HCT116 (cell line): ENCODE measurements at regions not wholly inside any gene's neighbourhood (a gene's known extent, or its start where the extent isn't known, plus 50 kb on each side); places are given as distances from the start of the nearest gene placed in this dataset.

Experiments
- ATAC-seq: fragments of 200-7000 bp; cut with Tn5 transposase; 2 replicates; pipeline ENCODE4 v1.9.1; 2020; ENCODE audit warnings: mild to moderate bottlenecking, moderate library complexity
- BruUV-seq: library from RNA; stranded (reverse); fragments of 400-500 nt; replicated peaks from 2 replicates; lab custom pipeline; 2021; lab: Mats Ljungman, UMichigan
- CTCF ChIA-PET: fragments of 300-600 bp; sonication (Branson Sonifier 250); formaldehyde crosslinking; loops from one replicate; lab custom pipeline; 2021; ENCODE audit warnings: antibody characterized with exemption; lab: Charles Lee
- POLR2A ChIA-PET: fragments of 300-600, 350-600 bp; sonication (Branson Sonifier 250); formaldehyde crosslinking; loops from one replicate; lab custom pipeline; 2021; ENCODE audit warnings: antibody characterized with exemption; lab: Charles Lee
- RAD21 ChIA-PET, 2 experiments: fragments of 300-600 bp; sonication (Branson Sonifier 250); formaldehyde crosslinking; loops; one replicate each; lab custom pipeline; 2023; ENCODE audit warnings: low total read pairs in 2 of 2; ENCODE audit not compliant: uncharacterized antibody in 2 of 2, unreplicated experiment in 2 of 2, low non-redundant PET in 1 of 2; lab: Charles Lee
- DNase-seq: peaks from one replicate; pipeline ENCODE4 v3.0.0-alpha.2; 2010; ENCODE audit warnings: low read depth, low spot score
- H2AFZ ChIP-seq: fragments of 200-600 bp; shearing (Covaris generic), sonication (generic); 2 replicates; pipeline ENCODE4 v1.6.1; 2017; ENCODE audit warnings: low read depth, mixed run types, mixed read lengths, antibody characterized with exemption, low read length; ENCODE audit not compliant: poor library complexity, severe bottlenecking
- H3K27ac ChIP-seq: 2 replicates; pipeline ENCODE4 v1.5.1; 2012; ENCODE audit warnings: low read depth, low read length
- H3K27me3 ChIP-seq: fragments of 200-600 bp; sonication (generic); 2 replicates; pipeline ENCODE4 v1.6.1; 2016; ENCODE audit warnings: mixed run types, low read length, mixed read lengths; ENCODE audit not compliant: insufficient read depth
- H3K36me3 ChIP-seq, 2 experiments: fragments of 200-500 bp in 1 of 2; fragments of 200-600 bp in 1 of 2; sonication (Bioruptor generic) in 1 of 2; sonication (generic) in 1 of 2; 2 replicates each; pipeline versions ENCODE4 v1.5.1 to v1.6.1; 2014 to 2016; ENCODE audit warnings: low read length in 2 of 2, inconsistent platforms in 1 of 2, mixed read lengths in 1 of 2, mixed run types in 1 of 2; ENCODE audit not compliant: insufficient read depth in 2 of 2, control insufficient read depth in 1 of 2
- H3K4me1 ChIP-seq, 2 experiments: fragments of 200-600 bp in 1 of 2; sonication (generic) in 1 of 2; 2 replicates each; pipeline versions ENCODE4 v1.5.1 to v1.6.1; 2012 to 2017; ENCODE audit warnings: low read length in 2 of 2, inconsistent platforms in 1 of 2, mild to moderate bottlenecking in 1 of 2, mixed read lengths in 1 of 2, mixed run types in 1 of 2, moderate library complexity in 1 of 2; ENCODE audit not compliant: insufficient read depth in 2 of 2, control insufficient read depth in 1 of 2
- H3K4me2 ChIP-seq: fragments of 200-600 bp; sonication (generic); 2 replicates; pipeline ENCODE4 v1.6.1; 2017; ENCODE audit warnings: mixed run types, low read length, mixed read lengths
- H3K4me3 ChIP-seq, 2 experiments: fragments of 200-600 bp in 1 of 2; sonication (generic) in 1 of 2; replicated peaks in 1 of 2; 2 replicates each; pipeline ENCODE4 v1.5.1; 2011 to 2016; ENCODE audit warnings: low read length in 2 of 2, control low read depth in 1 of 2, low read depth in 1 of 2, mild to moderate bottlenecking in 1 of 2, mixed read lengths in 1 of 2, mixed run types in 1 of 2
- H3K79me2 ChIP-seq: fragments of 200-600 bp; sonication (generic); 2 replicates; pipeline ENCODE4 v1.6.1; 2017; ENCODE audit warnings: mild to moderate bottlenecking, mixed run types, low read length, moderate library complexity, mixed read lengths; ENCODE audit not compliant: insufficient read depth
- H3K9ac ChIP-seq: fragments of 200-600 bp; sonication (generic); 2 replicates; pipeline ENCODE4 v1.6.1; 2016; ENCODE audit warnings: low read length, mixed read lengths
- H3K9me2 ChIP-seq: fragments of 200-600 bp; sonication (generic), shearing (Covaris generic); 2 replicates; pipeline ENCODE4 v1.6.1; 2017; ENCODE audit warnings: mixed run types, mild to moderate bottlenecking, moderate library complexity; ENCODE audit not compliant: insufficient read depth
- H3K9me3 ChIP-seq, 2 experiments: fragments of 200-500 bp in 1 of 2; fragments of 200-600 bp in 1 of 2; sonication (Bioruptor generic) in 1 of 2; sonication (generic) in 1 of 2; 2 replicates each; pipeline ENCODE4 v1.6.1; 2014 to 2017; ENCODE audit warnings: low read length in 2 of 2, mixed read lengths in 2 of 2, inconsistent platforms in 1 of 2, low read depth in 1 of 2, mild to moderate bottlenecking in 1 of 2, mixed run types in 1 of 2, moderate library complexity in 1 of 2; ENCODE audit not compliant: control insufficient read depth in 1 of 2, insufficient read depth in 1 of 2
- H4K20me1 ChIP-seq: fragments of 200-600 bp; sonication (generic), shearing (Covaris generic); 2 replicates; pipeline ENCODE4 v1.6.1; 2017; ENCODE audit warnings: mixed run types, mild to moderate bottlenecking, moderate library complexity; ENCODE audit not compliant: insufficient read depth
- ATF3 ChIP-seq: IDR thresholded peaks from 2 replicates; pipeline ENCODE4 v1.6.1; 2012
- CTCF ChIP-seq, 3 experiments: fragments of 200-600 bp in 1 of 3; sonication (generic) in 1 of 3; IDR thresholded peaks in 2 of 3; conservative IDR thresholded peaks in 1 of 3; 2 replicates each; pipeline ENCODE4 v1.5.1; 2012 to 2017; ENCODE audit warnings: low read depth in 2 of 3, low read length in 2 of 3, antibody characterized with exemption in 1 of 3, borderline replicate concordance in 1 of 3, control low read depth in 1 of 3, mild to moderate bottlenecking in 1 of 3, mixed read lengths in 1 of 3, mixed run types in 1 of 3, moderate library complexity in 1 of 3; ENCODE audit not compliant: insufficient read depth in 1 of 3
- EGR1 ChIP-seq: IDR thresholded peaks from 2 replicates; pipeline ENCODE4 v1.6.1; 2012; ENCODE audit warnings: low read depth
- ELF1 ChIP-seq: IDR thresholded peaks from 2 replicates; pipeline ENCODE4 v1.6.1; 2012; ENCODE audit warnings: low read depth, borderline replicate concordance
- EZH2 ChIP-seq: fragments of 200-600 bp; sonication (generic); IDR thresholded peaks from 2 replicates; pipeline ENCODE4 v1.6.1; 2017; ENCODE audit warnings: antibody characterized with exemption, mixed run types
- FOSL1 ChIP-seq: IDR thresholded peaks from 2 replicates; pipeline ENCODE4 v1.6.1; 2012; ENCODE audit warnings: low read depth
- JUND ChIP-seq: IDR thresholded peaks from 2 replicates; pipeline ENCODE4 v1.6.1; 2012
- MAX ChIP-seq: IDR thresholded peaks from 2 replicates; pipeline ENCODE4 v1.6.1; 2012
- POLR2A ChIP-seq: IDR thresholded peaks from 2 replicates; pipeline ENCODE4 v1.7.0; 2011; ENCODE audit warnings: borderline replicate concordance; ENCODE audit not compliant: insufficient read depth, insufficient read length; ENCODE audit errors: extremely low read depth
- POLR2AphosphoS5 ChIP-seq: IDR thresholded peaks from 2 replicates; pipeline ENCODE4 v1.6.1; 2011; ENCODE audit warnings: mild to moderate bottlenecking, low read depth, low read length, moderate library complexity
- REST ChIP-seq: IDR thresholded peaks from 2 replicates; pipeline ENCODE4 v1.6.1; 2012; ENCODE audit warnings: low read depth
- SIN3A ChIP-seq: IDR thresholded peaks from 2 replicates; pipeline ENCODE4 v1.6.1; 2012; ENCODE audit warnings: low read depth
- SP1 ChIP-seq: IDR thresholded peaks from 2 replicates; pipeline ENCODE4 v1.6.1; 2012; ENCODE audit warnings: low read depth
- SRF ChIP-seq: IDR thresholded peaks from 2 replicates; pipeline ENCODE4 v1.6.1; 2012; ENCODE audit warnings: low read depth
- TCF7L2 ChIP-seq: IDR thresholded peaks from 2 replicates; pipeline ENCODE4 v1.7.0; 2011; ENCODE audit warnings: borderline replicate concordance, inconsistent platforms; ENCODE audit not compliant: insufficient read depth, insufficient read length; ENCODE audit errors: extremely low read depth
- ZBTB33 ChIP-seq: IDR thresholded peaks from 2 replicates; pipeline ENCODE4 v1.6.1; 2011; ENCODE audit warnings: mild to moderate bottlenecking, low read length, moderate library complexity; ENCODE audit not compliant: insufficient replicate concordance; ENCODE audit errors: extremely low read depth
- ZNF274 ChIP-seq: fragments of 200-500 bp; sonication (Bioruptor generic); IDR thresholded peaks from 2 replicates; pipeline ENCODE4 v1.6.1; 2014; ENCODE audit warnings: mild to moderate bottlenecking, low read depth, low read length, inconsistent platforms
- intact Hi-C: fragments of 100-400 bp; cut with micrococcal nuclease; formaldehyde crosslinking; loops from 2 replicates; pipeline ENCODE4 v1.10.0; 2022

- H4K20me1 ChIP-seq, result no peaks in the 10 kb centered on the region
- ATAC-seq (no peak), DNase-seq (no peak)
- CTCF ChIA-PET, result no interaction called here
- no peaks in the 10 kb centered on the region for H3K4me1 ChIP-seq
- no peak overlapping the region for H3K27ac ChIP-seq
- H3K9ac ChIP-seq, result no peak overlapping the region
- H2AFZ ChIP-seq, result no peak overlapping the region
- H3K9me3 ChIP-seq, result no peaks in the 10 kb centered on the region
- H3K79me2 ChIP-seq, result no peaks in the 10 kb centered on the region
- no TSS peak for BruUV-seq
- H3K27me3 ChIP-seq, result no peaks in the 10 kb centered on the region
- RAD21 ChIA-PET, result no interaction called here
- H3K4me2 ChIP-seq, result no peak overlapping the region
- POLR2A ChIA-PET, result no interaction called here
- intact Hi-C loops, result no loop called here
- TF ChIP-seq ZNF274, result no peak
- no peak for TF ChIP-seq POLR2AphosphoS5
- no peak for TF ChIP-seq ELF1
- no peak for TF ChIP-seq MAX
- no peak for TF ChIP-seq POLR2A
- no peak for TF ChIP-seq ZBTB33
- no peak for TF ChIP-seq CTCF (IDR thresholded peaks at IDR 0.05 in 2 of 3, conservative IDR thresholded peaks at IDR 0.05 in 1 of 3; ENCODE audit: borderline replicate concordance in 1 of 3, insufficient read depth in 1 of 3, low read depth in 2 of 3, low read length in 2 of 3)
- TF ChIP-seq EGR1, result no peak
- no peak for TF ChIP-seq REST
- no peak for TF ChIP-seq SIN3A
- no peak for TF ChIP-seq SRF
- no peak for TF ChIP-seq SP1
- no peak for TF ChIP-seq JUND
- no peak for TF ChIP-seq TCF7L2
- no peak for TF ChIP-seq ATF3
- TF ChIP-seq FOSL1, result no peak
- no peak for TF ChIP-seq EZH2
- no peak overlapping the region for H3K4me3 ChIP-seq
- no peaks in the 10 kb centered on the region for H3K9me2 ChIP-seq
- H3K36me3 ChIP-seq, result no peaks in the 10 kb centered on the region
Measured at GRCh38 chr10:130510755-130511154, 374.6 kb downstream of the GLRX3 start.
